Stomach (tissue), 4 donors: ENCODE measurements at regions not wholly inside any gene's neighbourhood (a gene's known extent, or its start where the extent isn't known, plus 50 kb on each side); places are given as distances from the start of the nearest gene placed in this dataset.

Experiments used
- CTCF ChIP-seq, 7 experiments: fragments of 450-650 bp in 4 of 7; fragments of 200-600 bp in 3 of 7; sonication (generic) in 3 of 7; IDR thresholded peaks; one replicate each; pipeline ENCODE4 v1.5.1; 2016 to 2019; ENCODE audit warnings: antibody characterized with exemption in 7 of 7, control low read depth in 2 of 7, mild to moderate bottlenecking in 1 of 7
- EP300 ChIP-seq: sonication (generic); formaldehyde crosslinking; IDR thresholded peaks from one replicate; pipeline ENCODE4 v1.6.1; 2017; ENCODE audit warnings: antibody characterized with exemption
- POLR2A ChIP-seq, 4 donors: fragments of 450-650 bp; IDR thresholded peaks; one replicate each; pipeline ENCODE4 v1.6.1; 2016; ENCODE audit warnings: antibody characterized with exemption in 4 of 4, control low read depth in 2 of 4, mild to moderate bottlenecking in 1 of 4, moderate library complexity in 1 of 4
- POLR2AphosphoS5 ChIP-seq, 3 donors: sonication (generic); formaldehyde crosslinking; IDR thresholded peaks; one replicate each; pipeline ENCODE4 v1.6.1; 2016; ENCODE audit warnings: antibody characterized with exemption in 3 of 3

DNA sequence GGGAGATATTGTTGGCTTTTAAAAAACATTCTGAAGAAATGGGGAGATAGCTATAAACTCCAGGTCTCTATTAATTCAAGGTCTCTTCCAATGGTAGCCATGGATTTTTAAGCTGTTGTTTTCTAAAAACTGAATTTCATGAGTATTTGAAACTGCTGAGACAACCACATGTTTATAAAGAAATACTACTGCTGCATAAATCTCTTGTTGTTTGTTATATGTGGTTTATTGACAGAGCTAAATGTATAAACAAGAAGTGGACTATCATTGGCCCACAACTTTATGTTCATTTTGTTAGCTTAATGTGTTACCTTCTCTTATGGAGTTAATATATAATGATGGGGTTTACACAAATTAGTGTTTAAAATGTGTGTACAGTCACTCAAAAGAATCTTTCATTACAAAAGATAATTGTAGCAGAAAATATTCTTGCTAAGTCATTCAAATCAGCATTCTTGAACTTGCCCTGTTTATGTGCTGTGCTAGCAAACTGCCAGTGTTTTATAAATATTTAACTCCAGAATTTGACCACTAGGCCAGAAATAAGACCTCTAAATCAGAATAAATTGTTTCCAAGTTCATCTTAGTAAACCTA lies 242.1 kb downstream of the TMX3 start:
- TF ChIP-seq CTCF (IDR thresholded peaks at IDR 0.05) (no peak), POLR2AphosphoS5 (IDR thresholded peaks at IDR 0.05) (no peak), POLR2A (IDR thresholded peaks at IDR 0.05) (no peak), EP300 (no peak)
